Osteoblast (primary cell): ENCODE measurements at regions not wholly inside any gene's neighbourhood (a gene's known extent, or its start where the extent isn't known, plus 50 kb on each side); places are given as distances from the start of the nearest gene placed in this dataset.

ENCODE experiments used
- DNase-seq: peaks from one replicate; pipeline ENCODE4 v3.0.0; 2011; ENCODE audit warnings: low spot score, mixed read lengths; ENCODE audit not compliant: insufficient read length; ENCODE audit errors: missing footprints
- H2AFZ ChIP-seq: 2 replicates; pipeline ENCODE4 v1.6.0; 2011; ENCODE audit warnings: mild to moderate bottlenecking, low read length
- H3K27ac ChIP-seq: 2 replicates; pipeline ENCODE4 v1.5.1; 2011; ENCODE audit warnings: mild to moderate bottlenecking, low read depth, low read length, moderate library complexity
- H3K27me3 ChIP-seq: 2 replicates; pipeline ENCODE4 v1.6.0; 2012; ENCODE audit warnings: mild to moderate bottlenecking, control low read depth, inconsistent platforms, low read length, moderate library complexity; ENCODE audit not compliant: insufficient read depth
- H3K36me3 ChIP-seq: 2 replicates; pipeline ENCODE4 v1.5.1; 2011; ENCODE audit warnings: mild to moderate bottlenecking, low read length, control low read depth, moderate library complexity; ENCODE audit not compliant: insufficient read depth
- H3K4me1 ChIP-seq: 2 replicates; pipeline ENCODE4 v1.5.1; 2011; ENCODE audit warnings: mild to moderate bottlenecking, low read length, control low read depth, moderate library complexity; ENCODE audit not compliant: insufficient read depth
- H3K4me2 ChIP-seq: 2 replicates; pipeline ENCODE4 v1.6.0; 2011; ENCODE audit warnings: mild to moderate bottlenecking, low read length; ENCODE audit not compliant: insufficient read depth
- H3K4me3 ChIP-seq: fragments of 200-600 bp; sonication (generic); 3 replicates; pipeline ENCODE4 v1.5.1; 2012; ENCODE audit warnings: mild to moderate bottlenecking, low read length, inconsistent platforms; ENCODE audit not compliant: insufficient read depth
- H3K79me2 ChIP-seq: 2 replicates; pipeline ENCODE4 v1.6.0; 2012; ENCODE audit warnings: mild to moderate bottlenecking, low read length, control low read depth, inconsistent platforms; ENCODE audit not compliant: insufficient read depth
- H3K9me3 ChIP-seq: 2 replicates; pipeline ENCODE4 v1.5.1; 2011; ENCODE audit warnings: low read depth, low read length, control low read depth
- H4K20me1 ChIP-seq: 2 replicates; pipeline ENCODE4 v1.6.0; 2012; ENCODE audit warnings: mild to moderate bottlenecking, low read length, control low read depth; ENCODE audit not compliant: insufficient read depth
- TF ChIP-seq, protein P1 (sequence below): IDR thresholded peaks from 2 replicates; pipeline ENCODE4 v1.5.1; 2011; ENCODE audit warnings: mild to moderate bottlenecking, low read depth, low read length, moderate library complexity; ENCODE audit errors: extremely low read depth

- Histone ChIP-seq H3K4me2 (no peak overlapping the region), H3K9me3 (no peaks in the 10 kb centered on the region), H2AFZ (no peak overlapping the region), H3K4me1 (no peaks in the 10 kb centered on the region), H3K4me3 (no peak overlapping the region), H3K79me2 (no peaks in the 10 kb centered on the region), H3K27me3 (no peaks in the 10 kb centered on the region), H3K27ac (no peak overlapping the region), H4K20me1 (no peaks in the 10 kb centered on the region), H3K36me3 (no peaks in the 10 kb centered on the region)
- no peak for DNase-seq
- TF ChIP-seq, protein P1, sequence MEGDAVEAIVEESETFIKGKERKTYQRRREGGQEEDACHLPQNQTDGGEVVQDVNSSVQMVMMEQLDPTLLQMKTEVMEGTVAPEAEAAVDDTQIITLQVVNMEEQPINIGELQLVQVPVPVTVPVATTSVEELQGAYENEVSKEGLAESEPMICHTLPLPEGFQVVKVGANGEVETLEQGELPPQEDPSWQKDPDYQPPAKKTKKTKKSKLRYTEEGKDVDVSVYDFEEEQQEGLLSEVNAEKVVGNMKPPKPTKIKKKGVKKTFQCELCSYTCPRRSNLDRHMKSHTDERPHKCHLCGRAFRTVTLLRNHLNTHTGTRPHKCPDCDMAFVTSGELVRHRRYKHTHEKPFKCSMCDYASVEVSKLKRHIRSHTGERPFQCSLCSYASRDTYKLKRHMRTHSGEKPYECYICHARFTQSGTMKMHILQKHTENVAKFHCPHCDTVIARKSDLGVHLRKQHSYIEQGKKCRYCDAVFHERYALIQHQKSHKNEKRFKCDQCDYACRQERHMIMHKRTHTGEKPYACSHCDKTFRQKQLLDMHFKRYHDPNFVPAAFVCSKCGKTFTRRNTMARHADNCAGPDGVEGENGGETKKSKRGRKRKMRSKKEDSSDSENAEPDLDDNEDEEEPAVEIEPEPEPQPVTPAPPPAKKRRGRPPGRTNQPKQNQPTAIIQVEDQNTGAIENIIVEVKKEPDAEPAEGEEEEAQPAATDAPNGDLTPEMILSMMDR: no peak
Observed at GRCh38 chr21:41074396-41075184, 93.4 kb upstream of the BACE2 start.

DNA sequence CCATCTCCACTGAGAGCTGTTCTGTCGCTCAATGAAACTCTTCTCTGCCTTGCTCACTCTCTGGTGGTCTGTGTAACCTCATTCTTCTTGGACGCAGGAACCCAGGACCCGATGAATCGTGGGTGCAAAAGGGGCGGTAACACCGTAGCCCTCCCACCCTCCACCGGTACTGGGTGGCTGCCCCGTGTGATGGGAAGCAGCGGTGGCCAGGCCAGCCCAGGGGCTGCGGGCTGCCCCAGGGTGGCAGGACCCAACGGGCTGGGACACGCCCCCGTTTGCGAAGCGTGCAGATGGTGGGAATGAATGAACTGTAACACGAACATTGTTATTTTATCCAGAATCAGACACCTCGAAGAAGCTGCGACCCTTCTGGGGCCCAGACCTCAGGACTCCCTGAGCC lies 92.3 kb upstream of the BACE2 start:
- TF ChIP-seq, protein P1: no peak
- Histone ChIP-seq H3K36me3 (no peaks in the 10 kb centered on the region), H3K4me3 (no peak overlapping the region), H3K79me2 (no peaks in the 10 kb centered on the region), H3K27ac (no peak overlapping the region), H3K27me3 (no peaks in the 10 kb centered on the region), H3K9me3 (no peaks in the 10 kb centered on the region), H3K4me1 (no peaks in the 10 kb centered on the region), H2AFZ (no peak overlapping the region), H3K4me2 (no peak overlapping the region), H4K20me1 (no peaks in the 10 kb centered on the region)
- DNase-seq: no peak

GRCh38 chr21:41076064-41076463 lies 91.9 kb upstream of the BACE2 start:
- H3K9me3 ChIP-seq: no peaks in the 10 kb centered on the region
- H3K79me2 ChIP-seq: no peaks in the 10 kb centered on the region
- no peaks in the 10 kb centered on the region for H4K20me1 ChIP-seq
- no peak overlapping the region for H3K27ac ChIP-seq
- DNase-seq: no peak
- H3K27me3 ChIP-seq: no peaks in the 10 kb centered on the region
- H3K4me2 ChIP-seq: no peak overlapping the region
- H3K36me3 ChIP-seq: no peaks in the 10 kb centered on the region
- H2AFZ ChIP-seq: no peak overlapping the region
- TF ChIP-seq, protein P1: no peak
- H3K4me1 ChIP-seq: no peaks in the 10 kb centered on the region
- H3K4me3 ChIP-seq: no peak overlapping the region

DNA sequence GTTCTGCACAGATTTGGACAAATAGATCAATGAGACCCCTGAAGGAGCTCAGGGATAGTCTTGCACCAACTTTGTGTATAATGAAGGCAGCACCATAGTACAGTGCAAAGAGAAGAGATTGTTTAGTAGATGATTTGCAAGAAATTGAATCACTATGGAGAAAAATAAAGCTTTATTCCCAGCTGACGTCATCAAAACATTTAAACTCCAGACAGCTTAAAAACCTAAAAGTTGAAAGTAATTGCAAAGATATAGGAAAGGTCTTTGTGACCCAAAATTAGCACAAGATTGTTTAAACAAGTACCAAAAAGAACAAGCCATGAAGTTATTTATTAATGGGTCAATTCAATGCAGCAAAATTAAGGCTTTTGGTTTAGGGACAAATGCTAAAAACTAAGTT lies 88.8 kb upstream of the BACE2 start:
- H3K79me2 ChIP-seq: no peaks in the 10 kb centered on the region
- H2AFZ ChIP-seq: no peak overlapping the region
- no peaks in the 10 kb centered on the region for H3K36me3 ChIP-seq
- H3K27ac ChIP-seq: no peak overlapping the region
- DNase-seq: no peak
- no peaks in the 10 kb centered on the region for H3K9me3 ChIP-seq
- H3K4me2 ChIP-seq: no peak overlapping the region
- no peaks in the 10 kb centered on the region for H3K27me3 ChIP-seq
- TF ChIP-seq, protein P1: no peak
- H3K4me1 ChIP-seq: no peaks in the 10 kb centered on the region
- no peaks in the 10 kb centered on the region for H4K20me1 ChIP-seq
- H3K4me3 ChIP-seq: no peak overlapping the region
